ENCODE measurements at regions not wholly inside any gene's neighbourhood (a gene's known extent, or its start where the extent isn't known, plus 50 kb on each side); places are given as distances from the start of the nearest gene placed in this dataset.

DNA sequence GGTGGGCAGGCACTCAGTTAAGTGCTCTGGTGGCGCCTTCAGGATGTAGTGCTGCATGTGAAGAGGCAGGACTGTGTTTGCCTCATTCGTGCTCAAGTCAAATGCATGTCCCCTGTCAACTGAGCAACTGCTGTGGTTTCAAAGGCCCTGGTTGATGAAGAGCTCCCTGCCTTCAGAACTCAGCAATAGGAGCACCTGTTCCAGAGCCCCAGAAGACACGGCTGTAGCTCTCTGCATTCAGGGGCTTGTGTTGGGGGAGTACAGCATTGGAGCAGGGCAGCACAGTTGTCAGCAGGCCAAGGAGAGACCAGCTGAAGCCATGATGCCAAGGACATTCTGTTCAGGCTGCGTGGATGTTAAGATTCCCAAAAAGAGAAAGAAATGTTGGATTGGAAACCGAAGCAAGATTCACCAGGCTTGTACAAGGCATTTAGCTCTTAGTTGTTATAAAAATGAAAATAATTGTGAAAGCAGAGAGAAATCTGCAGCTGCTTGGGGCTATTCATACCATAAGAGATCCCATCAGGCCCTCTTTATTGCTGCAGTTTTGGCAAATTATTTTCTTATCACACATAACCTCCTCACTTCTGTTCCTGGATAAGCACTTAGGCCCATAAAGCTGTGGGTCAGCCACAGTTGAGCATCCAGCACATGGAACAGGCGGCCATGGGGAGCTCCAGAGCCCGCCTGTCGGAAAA, 252.4 kb upstream of the ZNF521 start:
- H3K4me3 ChIP-seq (ENCODE audit: low read length): no peak overlapping the region
- ChIA-PET CTCF (no interaction called here), POLR2A (ENCODE audit: unreplicated experiment) (no interaction called here)
- H3K36me3 ChIP-seq (ENCODE audit: low read depth, low read length): no peaks in the 10 kb centered on the region
- no peaks in the 10 kb centered on the region for H3K9me3 ChIP-seq (ENCODE audit: low read length)
- peaks cover 37% of the 10 kb centered on the region for H3K27me3 ChIP-seq (ENCODE audit: low read length)
- no peak for TF ChIP-seq EZH2phosphoT487 (IDR thresholded peaks at IDR 0.05; ENCODE audit: borderline replicate concordance, low read length)
- TF ChIP-seq EZH2 (IDR thresholded peaks at IDR 0.05; ENCODE audit: low read length, unreplicated experiment): no peak
- TF ChIP-seq, protein P1, sequence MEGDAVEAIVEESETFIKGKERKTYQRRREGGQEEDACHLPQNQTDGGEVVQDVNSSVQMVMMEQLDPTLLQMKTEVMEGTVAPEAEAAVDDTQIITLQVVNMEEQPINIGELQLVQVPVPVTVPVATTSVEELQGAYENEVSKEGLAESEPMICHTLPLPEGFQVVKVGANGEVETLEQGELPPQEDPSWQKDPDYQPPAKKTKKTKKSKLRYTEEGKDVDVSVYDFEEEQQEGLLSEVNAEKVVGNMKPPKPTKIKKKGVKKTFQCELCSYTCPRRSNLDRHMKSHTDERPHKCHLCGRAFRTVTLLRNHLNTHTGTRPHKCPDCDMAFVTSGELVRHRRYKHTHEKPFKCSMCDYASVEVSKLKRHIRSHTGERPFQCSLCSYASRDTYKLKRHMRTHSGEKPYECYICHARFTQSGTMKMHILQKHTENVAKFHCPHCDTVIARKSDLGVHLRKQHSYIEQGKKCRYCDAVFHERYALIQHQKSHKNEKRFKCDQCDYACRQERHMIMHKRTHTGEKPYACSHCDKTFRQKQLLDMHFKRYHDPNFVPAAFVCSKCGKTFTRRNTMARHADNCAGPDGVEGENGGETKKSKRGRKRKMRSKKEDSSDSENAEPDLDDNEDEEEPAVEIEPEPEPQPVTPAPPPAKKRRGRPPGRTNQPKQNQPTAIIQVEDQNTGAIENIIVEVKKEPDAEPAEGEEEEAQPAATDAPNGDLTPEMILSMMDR (conservative IDR thresholded peaks at IDR 0.05; ENCODE audit: low read depth, low read length): no peak
- intact Hi-C loops (cut with micrococcal nuclease): no loop called here
- no peak overlapping the region for H3K4me2 ChIP-seq (ENCODE audit: low read length)
- H4K20me1 ChIP-seq (ENCODE audit: low read length): no peaks in the 10 kb centered on the region
- H3K27ac ChIP-seq (ENCODE audit: low read length): no peak overlapping the region
- no peak overlapping the region for H3K9ac ChIP-seq (ENCODE audit: low read length)
- ATAC-seq (no peak), DNase-seq (no peak)
- H2AFZ ChIP-seq (ENCODE audit: low read length): no peak overlapping the region
- no TSS peak for BruUV-seq (replicated peaks)
- H3K79me2 ChIP-seq (ENCODE audit: low read length): no peaks in the 10 kb centered on the region
- H3K9me2 ChIP-seq (replicated peaks; ENCODE audit: low read length): no peaks in the 10 kb centered on the region
- H3F3A ChIP-seq (ENCODE audit: low read length, unreplicated experiment): no peaks in the 10 kb centered on the region
- no peaks in the 10 kb centered on the region for H3K4me1 ChIP-seq (ENCODE audit: insufficient read depth, low read length)

DNA sequence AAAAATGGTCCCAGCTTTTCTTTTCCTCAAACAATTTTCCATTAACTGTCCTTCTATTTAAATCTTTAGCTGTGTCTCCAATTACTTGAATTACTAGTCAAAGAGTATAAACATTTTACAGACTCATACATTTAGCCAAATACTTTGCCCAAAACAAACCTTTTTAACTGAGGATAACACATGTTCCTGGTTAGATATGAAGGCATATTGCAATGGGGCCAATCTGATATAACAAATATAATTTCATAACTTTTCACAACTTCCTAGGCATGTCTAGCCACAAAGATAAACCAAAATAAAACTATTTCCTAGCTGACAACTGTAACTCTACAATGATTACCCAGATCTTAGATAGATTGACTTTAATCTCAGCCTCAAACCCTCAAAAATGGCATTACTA, 247.5 kb upstream of the ZNF521 start:
- Histone ChIP-seq H3K9ac (ENCODE audit: low read length) (no peak overlapping the region), H3F3A (ENCODE audit: low read length, unreplicated experiment) (no peaks in the 10 kb centered on the region), H3K9me3 (ENCODE audit: low read length) (no peaks in the 10 kb centered on the region), H3K9me2 (replicated peaks; ENCODE audit: low read length) (no peaks in the 10 kb centered on the region), H3K27me3 (ENCODE audit: low read length) (peaks cover 36% of the 10 kb centered on the region), H4K20me1 (ENCODE audit: low read length) (no peaks in the 10 kb centered on the region), H3K27ac (ENCODE audit: low read length) (no peak overlapping the region), H3K79me2 (ENCODE audit: low read length) (no peaks in the 10 kb centered on the region), H3K4me1 (ENCODE audit: insufficient read depth, low read length) (no peaks in the 10 kb centered on the region), H2AFZ (ENCODE audit: low read length) (no peak overlapping the region), H3K4me3 (ENCODE audit: low read length) (no peak overlapping the region), H3K36me3 (ENCODE audit: low read depth, low read length) (no peaks in the 10 kb centered on the region), H3K4me2 (ENCODE audit: low read length) (no peak overlapping the region)
- TF ChIP-seq, protein P1 (conservative IDR thresholded peaks at IDR 0.05; ENCODE audit: low read depth, low read length): no peak
- TF ChIP-seq EZH2 (IDR thresholded peaks at IDR 0.05; ENCODE audit: low read length, unreplicated experiment) (no peak), EZH2phosphoT487 (IDR thresholded peaks at IDR 0.05; ENCODE audit: borderline replicate concordance, low read length) (no peak)
- ChIA-PET CTCF (no interaction called here), POLR2A (ENCODE audit: unreplicated experiment) (no interaction called here)
- DNase-seq (no peak), ATAC-seq (no peak)
- intact Hi-C loops (cut with micrococcal nuclease): no loop called here
- no TSS peak for BruUV-seq (replicated peaks)

DNA sequence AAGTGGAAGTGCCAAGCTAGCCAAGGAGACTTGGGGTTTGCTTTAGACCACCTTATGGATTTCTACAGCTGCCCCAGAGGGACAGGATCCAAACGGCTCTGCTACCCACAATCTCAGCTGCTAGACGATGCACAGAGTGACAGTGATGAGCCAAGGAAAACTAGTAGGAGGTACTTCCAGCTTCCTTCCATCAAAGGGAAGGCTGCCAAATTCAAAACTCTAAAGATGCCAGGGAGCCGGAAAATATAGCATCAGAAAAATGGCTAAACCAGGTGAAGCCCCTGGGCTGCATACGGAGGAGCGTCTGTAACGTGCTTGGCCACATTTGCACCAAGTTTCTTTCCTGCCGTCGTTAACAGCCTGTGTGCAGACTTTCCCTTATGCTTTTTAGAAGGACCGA, 245.5 kb upstream of the ZNF521 start:
- no peaks in the 10 kb centered on the region for H3K4me1 ChIP-seq (ENCODE audit: insufficient read depth, low read length)
- no peak overlapping the region for H2AFZ ChIP-seq (ENCODE audit: low read length)
- H4K20me1 ChIP-seq (ENCODE audit: low read length): no peaks in the 10 kb centered on the region
- H3K79me2 ChIP-seq (ENCODE audit: low read length): no peaks in the 10 kb centered on the region
- no peaks in the 10 kb centered on the region for H3K9me3 ChIP-seq (ENCODE audit: low read length)
- intact Hi-C loops (cut with micrococcal nuclease): no loop called here
- H3F3A ChIP-seq (ENCODE audit: low read length, unreplicated experiment): no peaks in the 10 kb centered on the region
- H3K9me2 ChIP-seq (replicated peaks; ENCODE audit: low read length): no peaks in the 10 kb centered on the region
- DNase-seq (no peak), ATAC-seq (no peak)
- H3K4me3 ChIP-seq (ENCODE audit: low read length): no peak overlapping the region
- H3K4me2 ChIP-seq (ENCODE audit: low read length): no peak overlapping the region
- no peak overlapping the region for H3K9ac ChIP-seq (ENCODE audit: low read length)
- H3K27ac ChIP-seq (ENCODE audit: low read length): no peak overlapping the region
- H3K36me3 ChIP-seq (ENCODE audit: low read depth, low read length): no peaks in the 10 kb centered on the region
- ChIA-PET CTCF (no interaction called here), POLR2A (ENCODE audit: unreplicated experiment) (no interaction called here)
- no peak for TF ChIP-seq EZH2 (IDR thresholded peaks at IDR 0.05; ENCODE audit: low read length, unreplicated experiment)
- TF ChIP-seq, protein P1 (conservative IDR thresholded peaks at IDR 0.05; ENCODE audit: low read depth, low read length): no peak
- no peak for TF ChIP-seq EZH2phosphoT487 (IDR thresholded peaks at IDR 0.05; ENCODE audit: borderline replicate concordance, low read length)
- H3K27me3 ChIP-seq (ENCODE audit: low read length): peaks cover 22% of the 10 kb centered on the region; the same call in 1 of the 2 replicates
- BruUV-seq (replicated peaks): no TSS peak
